UCSD-AML1 (cell line): ENCODE measurements at regions not wholly inside any gene's neighbourhood (a gene's known extent, or its start where the extent isn't known, plus 50 kb on each side); places are given as distances from the start of the nearest gene placed in this dataset.
"Not testable (repeated sequence)": the region's sequence is repeated elsewhere in the genome, so short reads cannot be mapped to it uniquely, and the experiment has no call there.

ENCODE experiments used
- DNase-seq: peaks from one replicate; lab custom pipeline; 2025; ENCODE audit not compliant: unreplicated experiment; lab: John Stamatoyannopoulos, UW

DNA sequence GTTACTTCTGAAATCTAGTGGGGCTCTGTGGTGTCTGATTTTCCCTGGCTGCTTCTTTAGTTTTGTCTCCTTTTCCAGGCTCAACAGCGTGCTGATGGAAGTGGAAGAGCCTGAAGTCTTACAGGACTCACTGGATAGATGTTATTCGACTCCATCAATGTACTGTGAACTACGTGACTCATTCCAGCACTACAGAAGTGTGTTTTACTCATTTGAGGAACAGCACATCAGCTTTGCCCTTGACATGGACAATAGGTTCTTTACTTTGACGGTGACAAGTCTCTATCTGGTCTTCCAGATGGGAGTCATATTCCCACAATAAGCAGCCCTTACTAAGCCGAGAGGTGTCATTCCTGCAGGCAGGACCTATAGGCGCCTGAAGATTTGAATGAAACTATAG, 51.1 kb downstream of the NBPF8 start:
- not testable (repeated sequence) for DNase-seq

DNA sequence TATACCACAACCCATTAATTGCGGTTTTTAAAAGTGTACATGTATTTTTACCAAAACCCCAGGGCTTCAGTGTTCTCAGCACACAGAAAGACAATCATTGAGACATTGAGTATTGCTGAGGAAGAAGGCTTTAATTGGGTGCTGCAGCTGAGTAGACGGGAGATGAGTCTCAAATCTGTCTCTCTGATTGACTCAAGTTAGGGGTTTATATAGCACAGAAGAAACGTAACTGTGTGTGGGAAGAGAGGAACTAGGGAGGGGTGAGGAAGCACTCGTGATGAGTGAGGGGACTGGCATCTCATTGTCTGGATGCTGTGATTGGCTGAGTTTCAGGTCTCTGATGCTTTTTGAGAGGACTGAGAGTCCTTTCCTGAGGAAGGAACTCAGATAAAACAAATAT, 62.8 kb downstream of the NBPF8 start:
- not testable (repeated sequence) for DNase-seq

DNA sequence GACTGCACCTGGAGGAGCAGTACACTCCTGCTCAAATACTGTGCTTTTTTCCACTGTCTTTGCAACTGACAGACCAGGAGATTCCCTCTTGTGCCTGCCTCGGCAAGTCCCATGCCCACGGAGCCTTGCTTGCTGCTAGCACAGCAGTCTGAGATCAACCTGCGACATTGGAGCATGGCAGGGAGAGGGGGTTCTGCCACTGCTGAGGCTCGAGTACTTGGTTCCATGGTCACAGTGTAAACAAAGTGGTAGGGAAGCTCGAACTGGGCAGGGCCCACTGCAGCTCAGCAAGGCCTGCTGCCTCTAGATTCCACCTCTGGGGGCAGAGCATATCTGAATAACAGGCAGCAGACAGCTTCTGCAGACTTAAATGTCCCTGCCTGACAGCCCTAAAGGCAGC, 63.6 kb downstream of the NBPF8 start:
- not testable (repeated sequence) for DNase-seq

DNA sequence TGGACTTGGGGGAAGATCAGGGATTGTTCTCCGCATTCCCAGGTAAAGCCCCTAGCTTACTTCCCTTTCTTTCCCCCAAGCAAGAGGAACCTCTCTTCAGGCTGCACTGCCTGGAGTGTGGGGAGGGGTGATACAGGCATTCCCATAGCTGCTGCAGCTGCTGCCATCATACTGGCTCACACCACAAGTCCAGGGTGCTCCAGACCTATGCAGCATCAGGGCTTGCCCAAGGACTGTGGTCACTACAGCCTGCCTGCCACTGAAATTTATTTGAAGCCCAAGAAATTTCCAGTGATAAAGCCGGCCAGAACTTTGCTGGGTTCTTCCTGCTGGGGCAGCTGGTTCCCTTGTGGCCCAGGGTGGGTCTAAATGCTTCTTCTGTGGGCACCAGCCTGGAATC, 72.7 kb downstream of the NBPF8 start:
- not testable (repeated sequence) for DNase-seq

DNA sequence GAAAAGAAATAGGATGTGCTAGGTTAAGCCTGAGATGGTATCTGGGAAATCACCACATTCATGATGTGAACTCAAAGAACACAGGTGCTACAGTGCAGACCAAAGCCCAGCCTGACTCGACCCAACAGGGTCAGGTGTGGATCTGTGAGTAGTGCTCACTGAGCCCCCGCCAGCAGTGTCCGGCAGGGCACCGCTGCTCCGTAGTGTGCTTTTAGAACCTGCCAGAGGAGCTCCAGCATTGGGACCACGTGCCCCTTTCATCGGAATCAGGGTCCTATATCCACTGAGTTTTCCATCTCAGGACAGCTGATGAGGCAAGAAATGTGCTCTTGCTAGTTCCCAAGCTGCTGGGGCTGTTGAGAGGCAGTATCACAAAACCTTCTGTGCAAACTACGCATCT, 74.4 kb downstream of the NBPF8 start:
- DNase-seq, result not testable (repeated sequence)

DNA sequence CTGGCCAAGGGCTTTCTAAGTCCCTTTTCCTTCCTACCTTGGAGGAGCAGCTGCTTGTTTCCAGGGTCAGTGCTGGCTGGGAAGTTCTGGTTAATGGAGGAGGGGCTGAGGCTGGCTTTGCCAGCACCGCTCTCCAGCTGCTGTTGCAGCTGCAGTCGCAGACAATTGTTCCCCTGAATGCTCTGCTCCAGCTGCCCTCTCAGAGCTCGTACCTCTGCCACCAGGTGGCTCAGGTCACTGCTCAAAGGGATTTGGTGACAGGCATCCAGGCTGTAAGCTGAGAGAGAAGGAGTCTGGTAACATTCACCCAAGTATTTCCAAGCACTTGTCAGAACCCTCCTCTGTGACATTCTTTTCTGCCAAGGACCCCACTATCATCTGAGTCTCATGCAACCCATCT, 82.3 kb downstream of the NBPF8 start:
- DNase-seq, result not testable (repeated sequence)

DNA sequence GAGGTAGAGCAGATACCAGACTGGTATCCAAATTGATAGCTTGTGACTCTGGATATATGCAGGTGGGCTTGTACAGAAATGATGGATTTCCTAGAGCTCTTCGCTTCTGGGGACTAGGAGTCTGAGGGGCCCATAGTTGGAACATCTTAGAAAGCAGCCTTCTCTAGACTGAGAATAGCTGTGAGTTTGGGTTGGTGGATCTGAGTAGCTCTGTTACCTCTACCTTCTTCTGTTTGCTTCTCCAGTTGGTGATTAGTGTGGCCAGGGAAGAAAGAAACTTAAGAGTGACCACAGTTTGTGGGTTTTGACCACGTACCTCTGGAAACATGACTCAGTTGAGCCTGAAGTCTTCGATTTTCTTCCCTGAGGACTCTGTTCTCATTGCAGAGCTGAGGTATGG, 88.4 kb downstream of the NBPF8 start:
- DNase-seq, result not testable (repeated sequence)

DNA sequence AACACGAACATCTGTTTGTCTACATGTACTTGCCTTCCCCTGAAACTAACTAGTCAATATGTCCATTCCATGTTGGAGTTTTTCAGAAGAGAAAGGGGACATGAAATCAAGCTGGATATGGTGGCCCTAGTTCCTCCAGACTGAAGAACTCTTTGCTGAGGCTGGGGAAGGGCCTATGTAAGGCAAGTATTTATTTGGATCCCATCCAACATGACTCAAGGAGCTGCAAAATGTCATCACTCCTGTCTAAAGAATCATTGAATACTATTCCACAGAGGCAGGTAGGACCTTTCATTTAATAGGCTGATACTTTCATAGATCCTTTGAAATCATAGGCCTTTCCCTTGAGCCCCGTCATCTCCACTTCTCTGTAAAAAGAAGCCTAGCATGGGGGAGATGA, 91.5 kb downstream of the NBPF8 start:
- DNase-seq, result not testable (repeated sequence)

DNA sequence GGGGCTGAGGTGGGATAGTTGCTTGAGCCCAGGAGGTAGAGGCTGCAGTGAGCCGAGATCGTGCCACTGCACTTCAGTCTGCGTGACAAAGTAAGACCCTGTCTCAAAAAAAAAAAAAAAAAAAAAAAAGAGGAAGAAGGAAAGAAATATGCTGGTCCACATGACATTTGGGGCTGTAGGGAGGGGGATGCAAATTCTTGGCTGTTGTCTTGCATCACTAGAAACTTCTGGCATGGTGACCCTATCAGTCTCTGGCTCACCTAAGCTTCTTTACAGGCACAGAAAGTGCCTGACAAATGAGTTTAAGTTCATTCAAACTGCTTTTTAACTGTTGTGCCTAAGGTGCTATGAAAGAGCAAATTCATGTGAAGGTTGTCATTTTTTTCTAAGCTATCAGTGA, 93.5 kb downstream of the NBPF8 start:
- not testable (repeated sequence) for DNase-seq

DNA sequence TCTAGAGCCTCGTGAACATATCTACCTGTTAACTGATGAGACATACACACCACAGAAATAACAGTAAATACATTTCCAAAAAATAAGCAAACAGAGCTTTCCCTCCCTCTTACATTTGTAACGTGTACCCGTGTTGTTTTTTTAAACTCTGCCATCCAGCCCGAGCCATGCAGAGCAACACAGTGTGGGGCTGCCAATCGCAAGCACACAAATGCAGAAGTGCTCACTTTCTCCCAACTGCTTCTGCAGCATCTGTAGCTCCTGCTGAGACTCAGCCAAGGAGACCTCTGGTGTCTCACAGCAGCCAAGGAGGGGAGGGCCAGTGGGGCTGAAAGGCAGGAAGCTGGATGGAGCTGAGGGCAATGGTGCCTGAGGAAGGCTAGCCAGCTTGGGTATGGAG, 94.4 kb downstream of the NBPF8 start:
- not testable (repeated sequence) for DNase-seq

DNA sequence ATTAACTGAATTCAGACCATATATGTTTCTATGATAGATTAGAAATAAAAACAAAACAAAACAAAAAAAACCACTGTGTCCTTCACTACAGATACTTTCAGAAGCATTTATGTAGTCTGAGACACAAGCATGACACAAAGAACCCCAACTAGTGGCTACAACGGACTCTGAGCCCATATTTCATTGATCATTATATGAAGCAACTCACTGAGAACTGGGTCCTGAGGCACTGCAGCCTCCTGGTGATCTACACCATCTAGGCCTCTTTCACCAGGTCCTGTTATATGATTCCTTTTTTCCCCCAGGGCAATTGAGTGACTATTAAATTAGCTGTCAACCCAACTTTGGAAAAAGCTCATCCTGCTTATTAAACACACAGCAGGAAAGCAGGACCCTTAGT, 98.3 kb downstream of the NBPF8 start:
- DNase-seq, result not testable (repeated sequence)

DNA sequence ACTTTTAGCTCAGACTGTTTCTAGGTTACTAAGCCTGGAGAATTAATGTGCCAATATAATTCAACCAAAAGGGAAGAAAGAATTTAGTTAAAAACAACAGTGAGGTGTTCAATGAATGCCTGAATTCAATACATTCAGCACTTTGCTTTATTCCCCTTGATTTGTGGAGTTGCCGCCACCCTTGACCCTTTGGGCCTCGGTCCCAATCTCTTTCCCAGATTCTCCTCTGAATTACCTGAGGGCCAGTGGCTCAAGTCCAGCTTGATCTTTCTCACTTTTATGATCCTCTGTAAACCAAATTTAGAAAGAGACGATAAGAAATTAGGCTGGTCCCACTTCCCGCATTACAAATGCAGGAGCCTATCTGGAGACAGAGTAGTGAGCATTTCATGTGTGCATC, 98.7 kb downstream of the NBPF8 start:
- DNase-seq, result not testable (repeated sequence)

DNA sequence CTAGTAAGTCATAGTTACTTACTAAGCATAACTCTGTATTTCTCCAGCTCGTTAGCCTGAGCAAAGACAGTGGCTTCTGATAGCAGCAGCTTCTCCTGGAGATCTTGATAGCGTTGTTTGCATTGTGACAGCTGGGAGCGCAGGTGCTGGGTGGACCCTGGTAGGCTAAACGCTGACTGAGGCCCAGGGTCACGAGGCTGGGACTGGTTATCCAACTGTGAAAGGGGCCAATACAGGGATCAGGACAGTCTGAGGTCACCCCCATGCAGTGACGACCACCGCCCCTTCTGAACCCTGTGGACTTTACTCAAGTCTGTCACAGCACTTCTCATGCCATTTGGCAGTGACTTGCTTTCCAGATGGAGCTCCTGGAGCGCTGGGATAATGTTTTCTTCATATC, 104.4 kb downstream of the NBPF8 start:
- not testable (repeated sequence) for DNase-seq

DNA sequence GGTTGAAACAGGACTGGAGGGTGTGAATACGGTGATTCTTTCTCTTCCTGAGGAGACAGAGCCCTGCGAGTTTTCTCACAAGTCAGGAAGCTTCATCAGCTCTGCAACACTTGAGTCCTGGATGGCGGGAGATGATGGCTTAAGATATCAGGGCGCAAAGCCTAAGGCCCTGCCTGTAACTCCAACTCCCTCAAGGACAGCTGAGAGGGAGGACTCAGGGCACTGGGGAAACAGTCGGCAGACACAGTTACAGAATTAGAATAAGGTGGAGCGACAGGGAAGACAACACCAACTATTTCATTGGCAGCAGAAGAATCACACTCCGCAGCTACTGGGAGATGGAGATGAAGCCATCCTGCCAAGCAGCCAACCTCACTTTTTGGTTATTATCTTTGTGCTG, 109.6 kb downstream of the NBPF8 start:
- DNase-seq, result not testable (repeated sequence)

DNA sequence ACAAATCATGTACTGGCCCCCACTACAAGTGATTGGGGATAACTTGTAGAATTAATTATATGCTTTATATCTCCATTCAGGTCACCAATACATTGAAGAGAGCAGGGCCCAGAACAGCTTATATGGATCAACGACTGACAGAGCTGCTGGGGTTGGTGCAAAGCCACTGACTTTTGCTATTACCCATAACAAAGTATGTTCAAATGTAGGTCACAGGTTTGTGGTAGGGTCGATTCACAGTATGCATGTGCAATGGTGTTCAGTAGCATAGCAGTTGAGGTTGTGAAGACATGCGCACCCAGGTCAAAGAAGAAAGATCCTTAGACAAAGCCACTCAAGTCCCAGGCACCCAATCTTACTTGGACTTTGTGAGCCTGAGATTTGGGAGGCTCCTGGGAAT, 110.6 kb downstream of the NBPF8 start:
- not testable (repeated sequence) for DNase-seq

DNA sequence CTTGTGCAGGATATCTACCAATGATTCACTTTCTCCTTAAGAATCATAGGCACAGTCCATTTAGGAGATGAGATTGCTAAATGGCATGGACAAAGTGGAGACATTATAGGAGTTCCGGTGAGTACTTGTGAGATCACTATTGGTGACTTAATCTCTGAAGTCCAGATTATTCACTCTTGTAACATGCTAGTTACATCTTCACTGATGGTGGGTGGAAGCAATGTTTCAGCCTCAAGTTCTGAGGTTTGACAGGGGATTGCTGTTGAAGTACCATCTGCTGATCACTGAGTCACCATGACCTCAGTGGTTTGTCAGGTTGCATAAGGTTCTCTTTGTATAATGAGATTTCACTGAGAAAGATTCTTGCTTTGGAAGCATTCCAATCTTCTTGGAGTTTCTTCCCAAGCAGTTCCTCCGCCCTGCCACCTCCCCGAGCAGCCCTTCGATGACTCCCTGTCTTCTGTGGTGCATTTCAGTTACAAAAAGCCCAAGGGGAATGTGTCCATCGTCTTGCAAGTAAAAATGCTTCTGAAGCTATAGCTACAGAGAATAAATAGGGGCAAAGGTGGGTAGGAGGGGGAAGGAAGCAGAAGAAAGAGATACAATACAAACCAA, 114.7 kb downstream of the NBPF8 start:
- not testable (repeated sequence) for DNase-seq

DNA sequence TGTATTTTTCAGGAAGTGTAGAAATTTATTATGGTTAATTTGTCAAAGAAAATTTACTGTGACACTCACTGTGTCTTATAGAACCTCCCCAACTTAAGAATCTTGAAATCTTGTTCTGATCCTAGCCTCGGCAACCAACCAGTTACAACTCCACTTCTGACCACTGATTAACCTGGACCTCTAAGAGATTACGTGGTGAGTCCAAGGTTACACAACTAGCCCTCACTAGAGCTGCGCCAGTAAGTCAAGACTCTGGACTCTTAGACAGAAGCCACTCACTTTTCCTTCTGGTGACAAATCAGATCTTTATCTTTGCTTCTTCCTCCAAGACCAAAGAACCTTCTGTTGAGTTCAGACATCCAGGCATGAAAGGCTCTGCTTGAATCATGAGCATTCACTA, 116.6 kb downstream of the NBPF8 start:
- not testable (repeated sequence) for DNase-seq

DNA sequence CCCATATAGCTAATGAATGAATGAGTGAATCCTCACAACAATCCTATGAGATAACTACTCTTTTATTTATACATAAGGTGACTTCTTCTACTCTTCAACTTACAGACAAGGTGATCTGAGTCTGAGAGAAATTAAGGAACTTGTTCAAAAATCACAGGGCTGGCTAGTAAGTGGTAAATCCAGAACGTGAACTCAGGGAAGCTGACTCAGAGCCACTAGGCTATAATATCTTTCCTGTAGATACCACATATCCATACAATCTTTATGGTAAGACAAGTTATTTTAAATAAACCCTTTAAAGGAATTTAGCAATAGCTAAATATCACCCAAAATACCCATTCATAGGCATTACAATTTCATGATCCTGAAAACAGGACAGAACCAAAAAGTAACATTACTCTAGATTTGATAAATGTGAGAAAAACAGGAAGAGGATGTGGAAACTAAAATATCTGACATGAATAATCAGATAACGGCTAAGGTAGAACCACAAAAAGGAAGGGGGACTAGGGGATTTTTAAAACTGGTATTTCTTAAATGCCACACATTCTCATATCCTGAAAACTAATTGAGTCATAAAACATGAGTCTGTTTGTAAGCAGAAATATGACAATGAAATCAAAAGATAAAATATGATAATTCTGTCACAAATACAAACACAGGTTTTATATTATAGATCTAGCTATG, 119.7 kb downstream of the NBPF8 start:
- not testable (repeated sequence) for DNase-seq

DNA sequence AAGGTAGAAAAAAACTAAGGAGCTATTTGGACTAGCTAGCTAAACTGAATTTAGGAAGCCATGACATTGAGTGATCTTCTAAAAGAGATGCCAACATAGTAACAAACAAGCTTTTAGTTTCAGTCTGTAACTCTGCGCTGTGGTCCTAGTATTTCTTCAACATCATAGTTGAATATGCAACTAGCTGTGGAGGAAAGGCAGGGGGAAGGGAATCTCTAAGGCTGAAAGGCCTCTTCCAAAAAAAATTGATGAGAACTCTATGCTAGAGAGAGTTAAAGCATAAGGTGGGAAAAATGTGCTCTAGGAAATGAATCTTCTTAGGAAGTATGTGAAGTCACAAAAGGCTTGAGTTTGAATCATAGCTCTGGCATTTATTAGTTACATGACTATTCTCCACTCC, 120.2 kb downstream of the NBPF8 start:
- DNase-seq, result not testable (repeated sequence)

DNA sequence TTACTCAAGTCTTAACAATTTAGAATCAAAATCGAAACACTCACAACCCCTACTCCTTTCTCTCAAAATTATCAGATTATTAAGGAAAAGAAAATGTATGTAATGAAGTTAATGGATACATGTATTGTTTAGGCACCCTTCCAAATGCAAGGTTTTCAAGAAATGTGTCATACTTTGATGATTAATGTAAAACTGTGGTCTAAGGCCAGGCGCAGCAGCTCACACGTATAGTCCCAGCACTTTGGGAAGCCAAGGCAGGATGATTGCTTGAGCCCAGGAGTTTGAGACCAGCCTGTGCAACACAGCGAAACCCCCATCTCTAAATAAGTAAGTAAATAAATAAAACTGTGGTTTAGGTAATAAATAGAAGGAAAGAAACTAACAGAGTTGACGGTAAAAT, 126.6 kb downstream of the NBPF8 start:
- not testable (repeated sequence) for DNase-seq

DNA sequence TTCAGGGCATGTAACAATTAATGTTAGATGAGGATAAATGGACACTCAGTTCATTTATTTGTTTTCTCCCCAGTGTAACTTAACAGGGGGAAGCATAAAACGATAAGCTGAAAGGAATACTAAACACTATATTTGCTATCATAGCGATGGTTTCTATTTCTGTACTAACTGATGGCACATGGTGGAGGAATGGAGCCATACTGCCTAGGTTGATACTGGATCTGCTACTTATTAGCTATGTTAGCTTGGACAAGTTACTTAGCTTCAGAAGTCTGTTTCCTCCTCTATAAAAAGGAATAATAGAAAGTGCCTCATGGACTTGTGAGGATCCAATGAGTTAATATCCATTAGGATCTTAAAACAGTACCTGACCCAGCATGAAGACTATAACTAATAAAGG, 127.5 kb downstream of the NBPF8 start:
- not testable (repeated sequence) for DNase-seq

DNA sequence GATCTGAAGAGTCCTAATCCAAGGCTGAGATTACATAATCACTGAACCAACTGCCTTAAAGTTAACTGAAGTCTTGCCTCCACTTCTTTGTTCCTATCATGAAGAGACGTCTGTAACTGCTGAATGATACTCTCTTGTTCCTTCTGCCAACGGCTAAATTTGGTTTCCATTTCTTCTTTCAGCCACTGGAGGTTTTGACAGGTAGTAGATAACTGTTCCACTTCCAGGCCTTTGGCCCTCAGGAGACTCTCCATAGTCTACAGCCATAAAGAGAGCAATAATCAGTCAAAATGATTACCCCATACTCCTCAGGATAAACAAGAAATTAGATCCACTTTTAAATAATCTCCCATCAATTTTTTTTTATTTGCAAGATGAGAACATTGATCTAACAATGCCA, 128.1 kb downstream of the NBPF8 start:
- DNase-seq, result not testable (repeated sequence)

DNA sequence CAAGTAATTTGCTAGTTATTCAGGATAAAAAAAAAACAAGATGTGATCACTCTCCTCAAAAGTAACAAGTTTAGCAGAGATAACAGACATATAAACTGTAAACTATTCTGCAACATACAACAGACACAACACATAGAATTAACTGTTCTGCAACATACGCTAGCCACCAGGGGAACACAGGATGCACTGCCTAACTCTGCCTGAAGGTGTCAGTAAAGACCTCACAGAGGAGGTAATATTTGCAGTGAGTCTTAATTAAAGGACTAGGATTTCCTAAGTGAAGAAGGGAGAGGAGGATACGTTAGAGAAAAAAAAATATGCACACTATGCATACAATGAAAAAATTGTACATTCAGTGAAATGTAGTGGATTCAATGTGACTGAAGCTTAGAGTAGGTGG, 129.6 kb downstream of the NBPF8 start:
- not testable (repeated sequence) for DNase-seq
